HFFc6 (cell line): ENCODE measurements at regions not wholly inside any gene's neighbourhood (a gene's known extent, or its start where the extent isn't known, plus 50 kb on each side); places are given as distances from the start of the nearest gene placed in this dataset.

ENCODE experiments used
- DNase-seq: peaks from one replicate; pipeline ENCODE4 v3.0.0-alpha.2; 2018
- H3K27ac Mint-ChIP-seq: 2 replicates; pipeline ENCODE4 v1.8.0; 2020; ENCODE audit warnings: mild to moderate bottlenecking, mixed read lengths
- H3K27me3 Mint-ChIP-seq: 2 replicates; pipeline ENCODE4 v1.8.0; 2021; ENCODE audit warnings: mild to moderate bottlenecking, moderate library complexity, mixed read lengths; ENCODE audit not compliant: insufficient read depth
- H3K36me3 Mint-ChIP-seq: 2 replicates; pipeline ENCODE4 v1.8.0; 2021; ENCODE audit warnings: low read depth, mixed read lengths
- H3K4me1 Mint-ChIP-seq: 2 replicates; pipeline ENCODE4 v1.8.0; 2020; ENCODE audit warnings: low read depth, mixed read lengths
- H3K4me3 Mint-ChIP-seq: 2 replicates; pipeline ENCODE4 v1.8.0; 2020; ENCODE audit warnings: mild to moderate bottlenecking, moderate library complexity, mixed read lengths
- H3K9me3 Mint-ChIP-seq: 2 replicates; pipeline ENCODE4 v1.8.0; 2020; ENCODE audit warnings: mild to moderate bottlenecking, mixed read lengths
- CTCF ChIP-seq: fragments of 200-600 bp; sonication (generic); IDR thresholded peaks from 2 replicates; pipeline ENCODE4 v1.5.0; 2021; ENCODE audit warnings: antibody characterized with exemption, mild to moderate bottlenecking

- TF ChIP-seq CTCF = no peak
- H3K36me3 Mint-ChIP-seq = no peaks in the 10 kb centered on the region
- peaks cover 26% of the 10 kb centered on the region for H3K27me3 Mint-ChIP-seq
- no peak for DNase-seq
- peaks cover 8% of the 10 kb centered on the region; the same call in 1 of the 2 replicates for H3K4me1 Mint-ChIP-seq
- H3K4me3 Mint-ChIP-seq = no peak overlapping the region
- H3K27ac Mint-ChIP-seq = no peak overlapping the region
- H3K9me3 Mint-ChIP-seq = no peaks in the 10 kb centered on the region
Observed at GRCh38 chr11:11169715-11170351, 183.2 kb downstream of the CSNK2A3 start.

- TF ChIP-seq CTCF = no peak
- Mint-ChIP-seq H3K9me3 (no peaks in the 10 kb centered on the region), H3K27ac (no peak overlapping the region), H3K36me3 (no peaks in the 10 kb centered on the region), H3K4me1 (peaks cover 8% of the 10 kb centered on the region; the same call in 1 of the 2 replicates), H3K27me3 (peaks cover 23% of the 10 kb centered on the region), H3K4me3 (no peak overlapping the region)
- DNase-seq = no peak
Observed at GRCh38 chr11:11167806-11168205, 185.2 kb downstream of the CSNK2A3 start.

- H3K27ac Mint-ChIP-seq = no peak overlapping the region
- no peaks in the 10 kb centered on the region for H3K36me3 Mint-ChIP-seq
- H3K4me3 Mint-ChIP-seq = no peak overlapping the region
- H3K4me1 Mint-ChIP-seq = no peaks in the 10 kb centered on the region
- no peaks in the 10 kb centered on the region for H3K9me3 Mint-ChIP-seq
- TF ChIP-seq CTCF = no peak
- peaks cover 25% of the 10 kb centered on the region for H3K27me3 Mint-ChIP-seq
- DNase-seq = no peak
Observed at GRCh38 chr11:11164334-11164690, 188.7 kb downstream of the CSNK2A3 start.

GRCh38 chr11:11163669-11164333 lies 189.2 kb downstream of the CSNK2A3 start:
- Mint-ChIP-seq H3K4me3 (no peak overlapping the region), H3K9me3 (no peaks in the 10 kb centered on the region), H3K27me3 (peaks cover 28% of the 10 kb centered on the region), H3K4me1 (no peaks in the 10 kb centered on the region), H3K36me3 (no peaks in the 10 kb centered on the region), H3K27ac (no peak overlapping the region)
- no peak for DNase-seq
- TF ChIP-seq CTCF = no peak

GRCh38 chr11:11163236-11163635 lies 189.8 kb downstream of the CSNK2A3 start:
- H3K9me3 Mint-ChIP-seq = no peaks in the 10 kb centered on the region
- peaks cover 28% of the 10 kb centered on the region for H3K27me3 Mint-ChIP-seq
- DNase-seq = no peak
- H3K4me1 Mint-ChIP-seq = no peaks in the 10 kb centered on the region
- no peak overlapping the region for H3K4me3 Mint-ChIP-seq
- H3K27ac Mint-ChIP-seq = no peak overlapping the region
- no peaks in the 10 kb centered on the region for H3K36me3 Mint-ChIP-seq
- TF ChIP-seq CTCF = peak; percentile 64
